ENCODE measurements at regions not wholly inside any gene's neighbourhood (a gene's known extent, or its start where the extent isn't known, plus 50 kb on each side); places are given as distances from the start of the nearest gene placed in this dataset.

DNA sequence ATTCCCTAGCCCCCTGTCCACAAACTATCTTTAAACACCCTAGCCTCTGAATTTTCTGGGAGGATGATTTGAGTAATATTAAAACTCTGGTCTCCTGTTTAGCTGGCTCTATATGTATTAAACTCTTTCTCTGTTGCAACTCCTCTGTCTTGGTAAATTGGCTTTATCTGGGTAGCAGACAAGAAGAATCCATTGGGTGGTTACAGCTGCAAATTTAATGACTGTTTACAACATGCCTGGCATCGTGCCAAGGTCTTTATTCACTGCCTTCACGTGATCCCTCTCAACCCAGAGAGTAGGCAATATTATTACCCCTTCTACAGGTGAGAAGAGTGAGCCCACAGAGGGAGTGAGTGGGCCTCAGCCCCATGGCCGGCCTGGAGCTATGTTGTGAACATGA lies 77.8 kb upstream of the MYL2 start:
- no peak for TF ChIP-seq POLR2AphosphoS5 (IDR thresholded peaks at IDR 0.05; ENCODE audit: low read depth, low read length)
- no peak for TF ChIP-seq FOSL1 (IDR thresholded peaks at IDR 0.05; ENCODE audit: insufficient read depth, low read depth, low read length)
- TF ChIP-seq POLR2A (IDR thresholded peaks at IDR 0.05; ENCODE audit: control extremely low read depth in 1 of 2, low read depth in 2 of 2, low read length in 2 of 2) = no peak
- TF ChIP-seq, protein P1, sequence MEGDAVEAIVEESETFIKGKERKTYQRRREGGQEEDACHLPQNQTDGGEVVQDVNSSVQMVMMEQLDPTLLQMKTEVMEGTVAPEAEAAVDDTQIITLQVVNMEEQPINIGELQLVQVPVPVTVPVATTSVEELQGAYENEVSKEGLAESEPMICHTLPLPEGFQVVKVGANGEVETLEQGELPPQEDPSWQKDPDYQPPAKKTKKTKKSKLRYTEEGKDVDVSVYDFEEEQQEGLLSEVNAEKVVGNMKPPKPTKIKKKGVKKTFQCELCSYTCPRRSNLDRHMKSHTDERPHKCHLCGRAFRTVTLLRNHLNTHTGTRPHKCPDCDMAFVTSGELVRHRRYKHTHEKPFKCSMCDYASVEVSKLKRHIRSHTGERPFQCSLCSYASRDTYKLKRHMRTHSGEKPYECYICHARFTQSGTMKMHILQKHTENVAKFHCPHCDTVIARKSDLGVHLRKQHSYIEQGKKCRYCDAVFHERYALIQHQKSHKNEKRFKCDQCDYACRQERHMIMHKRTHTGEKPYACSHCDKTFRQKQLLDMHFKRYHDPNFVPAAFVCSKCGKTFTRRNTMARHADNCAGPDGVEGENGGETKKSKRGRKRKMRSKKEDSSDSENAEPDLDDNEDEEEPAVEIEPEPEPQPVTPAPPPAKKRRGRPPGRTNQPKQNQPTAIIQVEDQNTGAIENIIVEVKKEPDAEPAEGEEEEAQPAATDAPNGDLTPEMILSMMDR (IDR thresholded peaks at IDR 0.05; ENCODE audit: control extremely low read depth in 1 of 3, insufficient read depth in 1 of 3, low read depth in 1 of 3, low read length in 3 of 3) = no peak
